ENCODE measurements at regions not wholly inside any gene's neighbourhood (a gene's known extent, or its start where the extent isn't known, plus 50 kb on each side); places are given as distances from the start of the nearest gene placed in this dataset.

- intact Hi-C loops (cut with DNase I), result loop anchor here (5.0 kb wide), 1 partner anchor 509 kb away; no protein-coding TSS in a partner anchor
- 83 to 87% methylated on average over 14 to 15 of the region's 16 CpGs for WGBS, 2 donors
Measured at GRCh38 chr6:168372889-168373288, 53.3 kb upstream of the DACT2 start.

GRCh38 chr6:168373389-168373788 lies 53.8 kb upstream of the DACT2 start:
- 85 to 86% methylated on average over 4 to 5 of the region's 7 CpGs for WGBS, 2 donors
- H3K4me3 ChIP-seq, result no peak overlapping the region
- intact Hi-C loops (cut with DNase I), result loop anchor here (5.0 kb wide), 1 partner anchor 509 kb away; no protein-coding TSS in a partner anchor
- H3K36me3 ChIP-seq, result no peaks in the 10 kb centered on the region
- H3K27me3 ChIP-seq, result peaks cover 0 to 39% (median 0%) of the 10 kb centered on the region in 4 donors
- DNase-seq, result no peak
- no peak overlapping the region for H3K27ac ChIP-seq
- H3K4me1 ChIP-seq, result peaks cover 3 to 26% (median 3%) of the 10 kb centered on the region in 3 donors
- TF ChIP-seq CTCF (IDR thresholded peaks at IDR 0.05) (no peak), POLR2A (IDR thresholded peaks at IDR 0.05) (no peak)
- H3K9me3 ChIP-seq, result no peaks in the 10 kb centered on the region

More at GRCh38 chr6:168372889-168373288, 53.3 kb upstream of the DACT2 start:
- Histone ChIP-seq H3K27me3 (peaks cover 0 to 38% (median 0%) of the 10 kb centered on the region in 4 donors), H3K4me1 (peaks cover 3 to 31% (median 3%) of the 10 kb centered on the region in 3 donors), H3K36me3 (no peaks in the 10 kb centered on the region), H3K4me3 (no peak overlapping the region), H3K9me3 (no peaks in the 10 kb centered on the region), H3K27ac (no peak overlapping the region)
- DNase-seq, result no peak
- no peak for TF ChIP-seq CTCF (IDR thresholded peaks at IDR 0.05)
- TF ChIP-seq POLR2A (IDR thresholded peaks at IDR 0.05), result no peak

GRCh38 chr6:168374051-168374502 lies 54.5 kb upstream of the DACT2 start:
- whole genome bisulfite sequencing, 2 donors, result 87 to 100% methylated on average over 1 to 3 of the region's 13 CpGs
- H3K9me3 ChIP-seq, result no peaks in the 10 kb centered on the region
- H3K36me3 ChIP-seq, result no peaks in the 10 kb centered on the region
- H3K27ac ChIP-seq, result no peak overlapping the region
- intact Hi-C loops (cut with DNase I), result loop anchor here (5.0 kb wide), 1 partner anchor 508 kb away; no protein-coding TSS in a partner anchor
- H3K4me1 ChIP-seq, result peaks cover 3 to 23% (median 3%) of the 10 kb centered on the region in 3 donors
- H3K4me3 ChIP-seq, result no peak overlapping the region
- no peak for DNase-seq
- peaks cover 0 to 35% (median 0%) of the 10 kb centered on the region in 4 donors for H3K27me3 ChIP-seq
- TF ChIP-seq CTCF (IDR thresholded peaks at IDR 0.05) (no peak), POLR2A (IDR thresholded peaks at IDR 0.05) (no peak)

- Histone ChIP-seq H3K4me1 (peaks cover 3 to 23% (median 3%) of the 10 kb centered on the region in 3 donors), H3K27ac (no peak overlapping the region), H3K36me3 (no peaks in the 10 kb centered on the region), H3K9me3 (no peaks in the 10 kb centered on the region), H3K27me3 (peaks cover 0 to 33% (median 0%) of the 10 kb centered on the region in 4 donors), H3K4me3 (no peak overlapping the region)
- TF ChIP-seq CTCF (IDR thresholded peaks at IDR 0.05) (no peak), POLR2A (IDR thresholded peaks at IDR 0.05) (no peak)
- DNase-seq, result no peak
- intact Hi-C loops (cut with DNase I), result loop anchor here (5.0 kb wide), 1 partner anchor 508 kb away; no protein-coding TSS in a partner anchor
- 85 to 90% methylated on average over 4 to 6 of the region's 15 CpGs for WGBS, 2 donors
Measured at GRCh38 chr6:168374541-168375071, 55.0 kb upstream of the DACT2 start.

- TF ChIP-seq POLR2A (IDR thresholded peaks at IDR 0.05) (no peak), CTCF (IDR thresholded peaks at IDR 0.05) (no peak)
- Histone ChIP-seq H3K4me3 (no peak overlapping the region), H3K9me3 (no peaks in the 10 kb centered on the region), H3K36me3 (no peaks in the 10 kb centered on the region), H3K27ac (no peak overlapping the region), H3K27me3 (peaks cover 0 to 26% (median 0%) of the 10 kb centered on the region in 4 donors), H3K4me1 (peaks cover 3 to 13% (median 3%) of the 10 kb centered on the region in 3 donors)
- DNase-seq, result no peak
- 89 to 91% methylated on average over 9 of the region's 9 CpGs for WGBS, 2 donors
- intact Hi-C loops (cut with DNase I), result no loop called here
Measured at GRCh38 chr6:168376120-168376519, 56.5 kb upstream of the DACT2 start.

Measured in esophagus squamous epithelium (tissue), 5 donors.